Eye (tissue), 1 donor: ENCODE measurements at regions not wholly inside any gene's neighbourhood (a gene's known extent, or its start where the extent isn't known, plus 50 kb on each side); places are given as distances from the start of the nearest gene placed in this dataset.

Experiments
- DNase-seq: peaks from one replicate; pipeline ENCODE4 v3.0.0-alpha.2; 2015

DNA sequence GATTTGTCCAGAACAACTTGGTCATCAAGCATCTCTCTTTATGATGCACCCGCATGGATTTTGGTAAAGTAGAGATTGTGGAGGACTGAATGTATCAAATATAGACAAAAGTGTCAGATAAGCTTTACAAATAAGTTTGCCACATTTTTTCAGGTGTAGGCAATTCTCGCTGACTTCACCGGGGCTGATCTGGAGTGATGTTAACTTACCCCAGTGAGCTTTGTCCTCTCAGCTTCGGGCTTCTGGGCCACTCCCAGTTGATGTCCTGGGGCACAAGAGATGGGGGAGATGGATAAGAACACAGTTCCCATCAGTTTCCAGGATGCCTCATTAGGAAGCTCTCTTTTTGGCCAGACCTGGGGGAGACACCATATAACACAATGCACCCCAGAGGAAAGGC, 117.7 kb downstream of the ETS2 start:
- no peak for DNase-seq

DNA sequence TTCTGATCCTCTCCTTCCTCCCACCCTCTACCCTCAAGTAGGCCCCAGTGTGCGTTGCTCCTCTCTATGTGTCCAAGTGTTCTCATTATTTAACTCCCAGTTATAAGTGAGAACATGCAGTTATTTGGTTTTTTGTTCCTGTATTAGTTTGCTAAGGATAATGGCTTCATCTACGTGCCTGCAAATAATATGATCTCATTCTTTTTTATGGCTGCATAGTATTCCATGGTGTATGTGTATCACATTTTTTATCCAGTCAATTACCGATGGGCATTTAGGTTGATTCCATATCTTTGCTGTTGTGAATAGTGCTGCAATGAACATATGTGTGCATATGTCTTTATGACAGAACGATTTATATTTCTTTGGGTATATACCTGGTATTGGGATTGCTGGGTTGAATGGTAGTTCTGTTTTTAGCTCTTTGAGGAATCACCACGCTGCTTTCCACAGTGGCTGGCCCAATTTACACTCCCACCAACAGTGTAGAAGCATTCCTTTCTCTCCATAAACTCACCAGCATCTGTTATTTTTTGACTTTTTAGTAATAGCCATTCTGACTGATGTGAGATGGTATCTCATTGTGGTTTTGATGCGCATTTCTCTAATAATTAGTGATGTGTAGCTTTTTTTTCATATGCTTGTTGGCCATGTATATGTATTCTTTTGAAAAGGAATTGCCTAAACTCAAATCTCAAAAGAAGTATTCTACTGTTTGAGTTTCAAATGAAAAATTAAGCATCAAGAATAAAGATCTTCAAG, 116.9 kb downstream of the ETS2 start:
- DNase-seq, result no peak

DNA sequence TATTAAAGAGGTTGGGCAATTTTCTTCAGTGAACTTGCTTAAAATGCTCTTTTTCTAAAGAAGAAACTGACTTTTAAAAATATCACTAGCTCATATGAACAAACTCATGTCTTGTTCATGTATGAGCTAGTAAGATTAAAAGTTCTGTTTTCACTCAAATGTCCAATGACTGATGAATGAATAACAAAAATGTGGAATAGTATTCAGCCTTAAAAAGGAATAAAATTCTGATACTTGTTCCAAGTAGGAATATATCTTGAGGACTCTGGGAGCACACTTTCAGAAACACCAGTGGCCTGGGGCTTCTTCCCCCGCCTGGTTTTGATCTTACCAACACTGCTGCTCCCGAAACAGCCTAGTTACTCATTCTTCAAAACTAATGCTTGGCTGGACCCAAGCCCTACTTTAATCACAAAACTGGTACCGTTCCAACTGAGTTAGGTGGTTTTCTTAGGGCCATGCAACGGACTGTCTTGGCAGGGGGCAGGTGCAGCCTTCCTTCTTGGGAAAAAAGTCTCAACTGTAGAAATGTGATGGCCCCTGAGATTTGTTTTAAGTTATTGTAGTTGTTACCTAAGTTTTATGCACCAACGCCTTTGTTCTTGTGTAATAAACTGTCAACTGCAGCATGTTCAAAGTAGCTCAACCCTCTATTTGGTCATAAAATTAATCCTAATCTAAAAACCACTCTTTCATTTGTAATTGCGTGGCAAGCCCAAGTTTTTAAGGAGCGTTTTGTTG, 116.0 kb downstream of the ETS2 start:
- DNase-seq, result no peak

DNA sequence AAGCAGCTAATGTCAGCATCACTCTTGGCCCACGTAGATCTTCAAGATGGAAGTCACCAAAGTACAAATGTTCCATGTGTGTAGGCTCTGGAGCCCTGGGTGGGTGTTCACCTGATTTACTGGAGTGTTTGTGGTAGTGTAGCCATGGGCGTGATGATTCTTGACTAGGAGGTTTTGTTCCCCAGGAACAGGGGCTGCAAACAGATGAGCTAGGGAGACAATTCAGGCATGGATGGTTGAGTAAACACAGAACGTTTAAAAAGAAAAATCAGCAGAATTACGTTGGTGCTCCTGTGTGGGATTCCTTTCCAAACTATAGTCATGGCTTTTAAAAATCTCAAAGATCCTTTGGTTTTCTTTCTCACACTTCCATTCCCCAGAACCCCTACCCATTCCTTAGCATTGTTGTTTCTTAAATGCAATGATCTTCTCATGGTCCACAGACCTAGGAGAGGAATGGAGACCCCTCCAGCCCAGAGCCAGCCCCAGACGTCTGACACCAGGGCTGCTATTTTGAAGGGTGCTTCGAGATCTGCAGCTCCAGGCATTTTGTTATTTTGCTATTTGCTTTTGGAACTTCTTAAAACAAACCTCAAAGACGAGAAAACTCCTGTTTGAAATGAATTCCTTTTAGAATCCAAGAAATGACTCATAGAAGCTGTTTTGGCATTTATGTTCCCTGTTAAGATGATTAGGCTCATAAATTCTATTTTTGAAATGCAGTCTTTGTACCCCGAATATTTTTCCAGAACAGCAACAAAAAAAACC, 115.1 kb downstream of the ETS2 start:
- DNase-seq, result no peak

DNA sequence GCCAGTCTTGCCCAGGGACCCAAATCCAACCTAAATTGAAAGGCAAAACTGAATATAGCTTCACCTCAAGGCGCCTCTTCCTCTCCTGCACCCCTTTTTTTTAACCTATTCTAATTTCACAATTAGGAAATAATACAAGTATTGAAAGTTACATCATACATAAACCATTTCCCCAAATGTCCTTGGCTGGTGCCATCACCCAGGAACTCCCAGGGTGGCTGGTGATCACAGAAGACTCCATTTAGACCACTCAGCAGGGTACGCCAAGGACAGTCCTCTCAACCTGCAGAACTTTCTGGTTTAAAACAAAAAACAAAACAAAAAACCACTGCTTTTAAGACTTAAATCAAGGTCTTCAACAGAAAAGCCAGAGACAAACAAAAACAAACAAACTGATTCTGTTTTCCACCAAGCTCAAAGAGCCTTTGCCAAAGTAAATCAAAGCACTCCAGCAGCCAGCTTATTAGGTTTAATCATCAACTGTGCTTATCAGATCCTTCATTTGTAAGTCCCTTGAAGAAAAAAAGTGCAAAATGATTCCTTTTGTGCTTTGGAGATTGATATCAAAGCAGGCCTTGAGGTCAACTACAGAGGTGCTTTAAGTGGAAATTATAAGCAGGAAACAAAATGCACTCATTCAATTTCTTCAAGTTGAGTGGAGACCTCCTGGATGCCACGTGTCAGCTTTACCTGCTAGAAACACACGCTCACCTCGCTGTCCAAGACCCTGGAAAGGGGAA, 113.0 kb downstream of the ETS2 start:
- no peak for DNase-seq

DNA sequence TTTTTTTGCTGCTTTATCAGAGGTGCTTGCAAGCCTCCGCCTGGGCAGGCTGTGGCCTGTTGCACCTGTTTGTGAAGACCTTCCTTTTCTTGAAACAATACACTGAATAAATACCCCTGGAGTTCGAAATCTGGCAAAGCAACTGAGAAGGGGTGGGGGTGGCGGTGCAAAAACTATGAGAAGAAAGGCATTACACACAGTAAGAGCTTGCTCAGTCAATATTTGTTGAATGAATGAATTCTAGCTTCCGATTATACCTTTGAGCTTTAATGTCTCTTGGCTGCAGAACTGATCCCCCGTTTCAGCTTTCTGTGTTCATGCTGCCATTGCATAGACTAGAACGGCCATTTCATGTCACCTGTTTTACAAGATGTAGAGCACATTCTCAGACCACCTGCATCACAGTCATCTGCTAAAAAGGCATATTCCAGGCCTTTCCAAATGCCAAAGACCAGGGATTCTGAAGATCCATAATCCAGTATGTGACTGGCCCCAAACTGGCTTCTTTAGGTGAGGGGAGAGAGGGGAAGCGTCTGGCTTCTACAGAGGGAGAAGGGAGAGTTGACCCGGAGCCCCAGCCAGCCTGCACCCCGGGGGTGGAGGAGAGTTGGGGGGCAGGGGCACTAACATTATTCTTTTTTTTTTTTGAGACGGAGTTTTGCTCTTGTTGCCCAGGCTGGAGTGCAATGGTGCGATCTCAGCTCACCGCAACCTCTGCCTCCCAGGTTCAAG, 111.5 kb downstream of the ETS2 start:
- no peak for DNase-seq

DNA sequence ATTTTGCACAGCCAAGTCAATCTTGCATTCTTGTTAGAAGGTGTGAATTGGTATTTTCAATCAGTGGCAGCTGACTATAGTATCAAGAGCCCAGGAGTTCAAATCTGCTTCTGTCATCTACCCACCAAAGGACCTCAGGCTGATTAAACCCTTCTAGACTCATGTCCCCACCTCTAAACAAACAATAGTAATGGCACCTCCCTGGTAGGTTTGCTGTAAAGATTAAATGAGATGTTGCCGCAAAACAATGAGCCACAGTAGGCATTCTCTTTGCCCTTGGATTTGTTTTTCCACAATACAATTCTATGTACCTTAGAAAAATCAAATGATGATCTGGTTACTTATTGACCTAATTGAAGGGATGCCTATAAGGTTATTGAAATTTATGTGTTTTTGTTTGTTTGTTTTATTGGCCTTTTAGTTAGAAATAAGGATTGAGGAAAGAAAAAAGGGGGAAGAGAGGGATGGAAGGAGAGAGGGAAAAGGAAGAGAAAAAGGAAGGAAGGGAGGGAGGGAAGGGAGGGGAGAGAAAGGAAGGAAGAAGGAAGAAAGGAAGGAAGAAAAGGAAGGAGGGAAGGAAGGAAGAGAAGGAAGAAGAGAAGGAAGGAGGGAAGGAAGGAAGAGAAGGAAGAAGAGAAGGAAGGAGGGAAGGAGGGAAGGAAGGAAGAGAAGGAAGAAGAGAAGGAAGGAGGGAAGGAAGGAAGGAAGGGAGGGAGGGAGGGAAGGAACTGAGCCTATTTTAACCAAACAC, 110.7 kb downstream of the ETS2 start:
- DNase-seq, result no peak

DNA sequence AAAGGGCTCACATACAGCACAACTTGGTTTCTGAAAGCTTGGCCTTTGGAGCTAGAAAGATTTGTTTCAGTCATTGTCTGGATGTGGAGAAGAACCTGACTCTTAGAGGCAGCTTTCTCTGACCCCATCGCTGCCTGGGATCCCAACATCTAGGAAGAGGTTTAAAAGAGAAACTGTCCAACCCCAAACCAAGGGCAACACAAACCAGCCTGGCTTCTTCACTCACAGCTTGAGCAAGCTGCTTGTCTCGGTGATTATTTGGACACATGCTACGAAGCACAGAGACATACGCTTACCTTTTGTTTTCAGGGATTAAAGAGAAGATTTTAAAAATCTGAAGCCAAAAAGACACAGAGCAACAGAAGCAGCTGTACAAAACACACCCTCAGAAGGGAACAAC, 109.8 kb downstream of the ETS2 start:
- DNase-seq, result no peak

DNA sequence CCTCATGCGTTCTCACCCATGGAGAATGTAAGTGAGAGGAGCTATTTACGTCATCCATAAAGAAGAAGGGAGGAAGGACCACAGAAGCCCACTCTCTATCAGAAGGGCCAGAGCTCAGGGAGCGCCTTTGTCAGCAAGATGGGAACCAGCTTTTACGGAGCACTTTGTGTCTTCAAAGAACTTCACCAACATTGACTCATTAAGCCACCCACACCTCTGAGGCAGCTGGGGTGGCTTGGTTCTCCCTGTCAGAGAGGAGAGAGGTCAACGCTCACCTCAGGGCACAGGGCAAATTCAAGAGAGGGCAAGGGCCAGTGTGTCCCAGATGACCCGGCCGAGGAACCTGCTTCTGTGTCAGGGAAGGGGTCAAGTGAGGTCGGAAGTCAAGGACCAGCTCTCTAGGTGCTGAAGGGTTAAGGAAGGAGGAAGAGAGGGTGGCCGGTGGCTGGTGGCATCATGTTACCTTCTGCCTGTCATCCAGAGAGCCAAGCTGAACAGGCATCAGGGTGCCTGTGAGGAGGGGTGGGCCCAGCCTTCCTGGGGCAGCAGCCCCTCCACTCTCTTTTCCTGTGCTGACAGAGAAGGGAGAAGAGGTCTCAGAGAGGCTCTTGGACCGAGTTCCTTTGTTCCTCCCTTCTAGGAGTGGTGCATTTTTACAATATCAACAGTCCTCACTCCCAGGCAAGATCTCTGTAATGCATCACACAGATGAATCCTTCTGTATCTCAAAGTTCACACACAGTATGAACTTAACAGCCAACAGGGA, 109.0 kb downstream of the ETS2 start:
- DNase-seq, result no peak

DNA sequence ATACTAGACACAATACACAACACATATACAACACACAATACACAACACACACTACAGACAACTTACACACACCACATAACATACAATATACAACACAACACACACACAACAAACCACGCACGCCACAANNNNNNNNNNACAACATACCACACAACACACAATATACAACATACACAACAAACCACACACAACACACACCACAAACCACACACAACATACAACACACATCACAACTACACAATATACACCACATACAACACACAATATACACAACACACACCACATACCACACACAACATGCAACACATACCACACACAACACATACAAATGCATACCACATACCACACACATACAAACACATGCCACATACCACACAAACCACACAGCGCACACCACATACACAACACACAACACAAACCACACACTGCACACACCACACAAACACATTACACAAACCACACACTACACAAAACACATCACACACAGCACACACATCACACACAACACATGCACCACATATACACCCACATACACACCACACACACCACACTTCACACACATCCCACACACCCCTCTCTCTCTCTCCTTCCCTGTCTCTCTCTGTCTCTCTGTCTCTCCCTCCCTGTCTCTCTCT, 108.3 kb downstream of the ETS2 start:
- DNase-seq, result no peak

DNA sequence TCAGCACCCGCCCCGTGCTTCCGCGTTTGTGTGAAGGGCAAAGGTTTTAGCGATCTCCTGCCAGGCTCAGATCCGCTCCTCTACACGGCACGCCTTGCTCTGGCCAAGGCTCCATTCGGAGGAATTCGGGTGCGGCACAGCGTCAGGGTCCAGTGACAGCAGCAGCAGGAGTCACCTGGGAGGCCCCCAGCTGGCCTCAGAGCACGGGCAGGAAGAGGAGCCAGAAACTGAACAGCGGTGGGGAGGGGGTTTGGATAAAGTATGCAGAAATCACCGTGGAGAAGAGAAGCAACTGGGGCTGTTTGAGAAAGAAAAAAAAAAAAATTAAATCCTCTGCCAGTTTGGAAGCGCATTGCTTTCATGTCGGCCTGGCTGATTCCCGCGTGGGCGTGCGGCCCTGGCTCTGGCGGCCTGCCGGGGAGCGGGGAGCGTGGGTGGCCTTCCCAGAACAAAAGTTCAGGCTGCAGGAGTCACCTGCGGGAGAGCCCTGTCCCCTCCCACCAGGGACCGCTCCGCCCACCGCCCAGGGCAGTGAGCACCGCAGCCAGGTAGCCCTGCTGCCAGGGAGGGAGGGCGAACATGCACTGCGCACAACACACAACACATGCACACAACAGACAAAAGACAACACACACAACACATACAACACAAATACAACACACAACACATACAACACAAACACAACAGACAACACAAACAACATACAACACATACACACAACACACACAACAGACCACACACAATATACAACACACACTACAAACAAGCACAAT, 107.6 kb downstream of the ETS2 start:
- DNase-seq, result peak; percentile 76

DNA sequence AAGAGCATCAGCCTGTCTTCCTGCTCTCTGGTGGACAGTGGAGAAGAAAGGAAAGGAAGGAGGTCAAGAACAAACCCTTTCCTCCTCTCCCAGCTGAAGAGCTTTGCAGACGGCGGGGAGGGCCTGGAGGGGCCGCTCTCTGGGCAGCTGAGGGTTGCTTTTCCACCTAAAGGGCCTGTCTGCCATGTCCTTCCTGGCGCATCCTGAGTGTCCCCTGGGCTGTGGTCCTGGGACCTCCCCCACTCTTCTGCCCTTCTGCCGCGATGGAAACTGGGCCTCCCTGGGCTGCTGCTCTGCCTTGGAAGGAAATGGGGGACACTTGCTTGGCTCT, 107.0 kb downstream of the ETS2 start:
- DNase-seq, result no peak

DNA sequence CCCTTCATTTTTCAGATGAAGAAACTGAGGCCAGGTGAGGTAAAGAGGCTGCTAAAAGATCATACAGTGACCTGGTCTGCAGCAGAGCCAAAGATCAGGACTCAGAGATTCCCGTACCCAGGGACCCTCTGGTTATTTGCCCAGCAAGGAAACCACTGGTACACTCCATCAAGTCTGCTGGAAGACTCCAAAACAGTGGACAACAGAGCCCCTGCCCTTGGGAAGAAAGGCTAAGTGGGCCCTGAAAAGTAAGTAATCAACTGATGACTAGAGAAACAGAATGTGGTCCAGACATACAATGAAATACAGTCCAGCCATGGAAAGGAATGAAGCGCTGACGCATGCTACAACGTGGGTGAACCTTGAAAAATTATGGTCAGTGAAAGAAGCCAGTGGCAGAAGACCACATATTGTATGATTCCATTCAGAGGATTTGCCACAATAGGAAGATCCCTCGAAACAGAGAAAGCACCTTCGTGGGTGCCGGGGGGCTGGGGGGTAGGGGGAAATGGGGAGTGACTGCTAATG, 106.4 kb downstream of the ETS2 start:
- no peak for DNase-seq

DNA sequence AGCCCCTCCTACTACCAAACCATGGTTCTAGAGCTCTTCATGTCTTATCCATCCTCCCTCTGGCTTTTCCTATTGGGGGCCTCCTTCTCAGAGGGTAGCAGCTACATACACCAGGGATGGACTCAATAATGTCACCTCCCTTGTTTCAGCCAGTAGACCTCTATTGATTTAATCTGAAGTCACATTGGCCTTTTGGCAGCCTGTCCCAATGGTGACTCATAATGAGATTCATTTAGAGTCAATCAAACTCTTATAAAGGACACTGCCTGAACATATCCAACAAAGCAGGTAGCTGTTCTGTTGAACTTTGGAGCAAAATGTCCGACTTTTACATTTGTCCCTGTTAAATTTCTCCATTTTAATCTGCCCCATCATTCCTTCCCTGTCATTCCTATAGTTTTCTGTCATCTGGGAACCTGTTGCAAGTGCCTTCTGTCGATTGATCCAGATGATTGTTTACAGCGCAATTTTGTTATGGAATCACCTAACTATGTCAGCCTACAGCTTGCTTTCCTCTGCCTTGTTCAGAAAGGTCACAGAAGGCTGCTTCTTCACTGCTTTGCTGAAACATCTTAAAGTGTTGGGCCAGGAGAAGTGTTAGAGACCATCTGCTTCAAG, 105.9 kb downstream of the ETS2 start:
- no peak for DNase-seq

DNA sequence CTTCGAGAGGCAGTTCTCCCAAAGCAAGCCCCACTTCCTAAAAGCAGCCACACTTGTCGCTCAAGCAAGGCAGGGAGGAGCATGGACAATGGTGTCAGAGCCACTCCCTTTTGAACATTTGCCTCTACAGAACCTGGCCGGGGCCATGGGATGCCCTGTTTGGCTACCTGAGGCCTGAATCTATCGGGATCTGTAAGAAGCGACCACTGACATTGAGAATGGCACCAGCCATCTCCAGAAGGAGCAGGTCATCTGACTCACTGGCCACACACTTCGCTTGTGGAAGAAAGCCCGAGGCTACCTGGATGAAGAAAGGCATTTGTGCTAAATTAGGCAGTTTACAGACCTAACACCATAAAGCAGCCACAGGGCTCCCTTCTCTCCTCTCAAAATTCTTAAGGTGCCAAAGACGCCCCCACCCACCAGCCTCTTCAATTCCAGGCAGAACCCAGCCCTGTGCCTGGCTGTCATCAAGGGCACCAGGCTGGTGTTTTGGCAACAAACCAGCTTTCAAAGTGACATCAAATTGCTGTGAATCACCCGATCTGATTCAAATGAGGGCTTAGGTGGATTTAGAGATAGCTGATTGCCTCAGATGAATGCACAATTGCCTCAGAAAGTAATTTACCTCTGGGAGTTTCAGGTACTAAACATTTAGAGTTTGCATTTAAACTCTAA, 104.8 kb downstream of the ETS2 start:
- DNase-seq, result no peak

DNA sequence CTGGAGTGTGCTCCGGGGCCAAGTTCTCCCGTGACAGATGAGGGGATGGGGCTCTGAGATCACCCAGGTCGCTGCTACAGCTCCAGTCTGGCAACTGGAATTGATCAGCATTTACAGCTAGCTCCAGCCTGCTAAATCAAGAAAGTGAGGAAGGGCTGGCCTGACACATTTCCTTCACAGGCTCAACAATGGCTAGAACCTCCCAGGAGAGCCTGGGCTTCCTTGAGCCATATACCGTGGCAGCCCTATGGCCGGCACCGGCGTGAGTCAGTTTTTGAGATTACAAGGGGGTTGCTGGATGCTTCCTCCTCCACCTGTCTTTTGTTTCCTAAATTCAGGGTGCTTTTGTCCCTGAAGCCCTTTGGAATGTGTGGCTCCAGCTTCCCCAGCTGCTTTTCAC, 104.2 kb downstream of the ETS2 start:
- no peak for DNase-seq

DNA sequence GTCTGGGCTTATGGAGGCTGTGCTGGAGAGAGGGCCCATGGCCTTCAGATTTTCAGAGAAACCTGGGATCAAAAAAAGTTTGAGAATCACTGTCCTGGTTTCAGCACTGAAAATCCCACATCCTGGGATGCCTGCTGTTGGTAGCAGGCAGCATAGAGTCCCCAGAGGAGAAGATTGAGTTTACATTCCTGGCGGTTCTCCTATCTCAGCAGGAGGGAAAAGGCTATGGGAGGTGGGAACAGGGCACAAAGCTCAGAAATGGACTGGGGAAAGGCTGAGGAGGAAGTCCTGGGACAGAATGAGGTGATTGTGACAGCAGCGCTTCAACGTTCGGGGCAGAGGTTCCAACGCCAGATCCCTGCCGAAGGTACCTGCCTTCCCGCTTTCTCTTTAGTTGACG, 103.4 kb downstream of the ETS2 start:
- DNase-seq, result no peak

DNA sequence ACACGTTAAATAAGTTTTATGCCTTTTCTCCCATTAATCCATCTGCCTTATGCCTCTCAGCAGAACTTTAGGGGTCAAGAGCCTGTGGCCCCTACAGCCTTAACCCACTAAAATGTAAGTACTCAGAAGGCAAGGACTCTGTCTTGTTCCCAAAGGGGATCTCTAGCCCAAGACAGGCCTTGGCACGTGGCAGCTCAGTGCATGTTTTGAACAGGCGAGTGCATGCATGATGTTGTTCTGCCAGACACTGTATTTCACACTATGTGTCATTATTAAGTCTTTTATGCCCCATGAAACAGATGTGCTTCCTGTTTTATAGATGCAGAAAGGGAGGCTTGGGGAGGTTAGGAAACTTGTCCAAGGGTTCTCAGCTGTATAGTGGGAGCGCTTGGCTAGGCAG, 102.8 kb downstream of the ETS2 start:
- no peak for DNase-seq
